SK-N-SH (cell line): ENCODE measurements at regions not wholly inside any gene's neighbourhood (a gene's known extent, or its start where the extent isn't known, plus 50 kb on each side); places are given as distances from the start of the nearest gene placed in this dataset.
"Not testable (repeated sequence)": the region's sequence is repeated elsewhere in the genome, so short reads cannot be mapped to it uniquely, and the experiment has no call there.

Experiments used
- EP300 ChIP-seq, 2 experiments: IDR thresholded peaks; 2 replicates each; pipeline versions ENCODE4 v1.4.0 to v1.6.1; 2012; ENCODE audit warnings: borderline replicate concordance in 1 of 2, low read depth in 1 of 2, low read length in 1 of 2
- GABPA ChIP-seq: IDR thresholded peaks from 2 replicates; pipeline ENCODE4 v1.4.0; 2012; ENCODE audit warnings: low read depth, mild to moderate bottlenecking
- SIN3A ChIP-seq: IDR thresholded peaks from 2 replicates; pipeline ENCODE4 v1.6.1; 2012; ENCODE audit warnings: low read depth, mild to moderate bottlenecking, low read length, moderate library complexity, borderline replicate concordance
- TF ChIP-seq, protein P1 (sequence below): fragments of 200-600 bp; sonication (generic); IDR thresholded peaks from 2 replicates; pipeline ENCODE4 v1.6.1; 2017; ENCODE audit warnings: antibody characterized with exemption, mild to moderate bottlenecking, moderate library complexity
- TF ChIP-seq, protein P2 (sequence below): fragments of 150-350 bp; IDR thresholded peaks from 2 replicates; pipeline ENCODE4 v1.6.1; 2017; ENCODE audit warnings: antibody characterized with exemption, low read length, low read depth, borderline replicate concordance
- TF ChIP-seq, protein P3 (sequence below): fragments of 150-350 bp; IDR thresholded peaks from 2 replicates; pipeline ENCODE4 v1.6.1; 2016; ENCODE audit warnings: mild to moderate bottlenecking, low read depth, low read length

DNA sequence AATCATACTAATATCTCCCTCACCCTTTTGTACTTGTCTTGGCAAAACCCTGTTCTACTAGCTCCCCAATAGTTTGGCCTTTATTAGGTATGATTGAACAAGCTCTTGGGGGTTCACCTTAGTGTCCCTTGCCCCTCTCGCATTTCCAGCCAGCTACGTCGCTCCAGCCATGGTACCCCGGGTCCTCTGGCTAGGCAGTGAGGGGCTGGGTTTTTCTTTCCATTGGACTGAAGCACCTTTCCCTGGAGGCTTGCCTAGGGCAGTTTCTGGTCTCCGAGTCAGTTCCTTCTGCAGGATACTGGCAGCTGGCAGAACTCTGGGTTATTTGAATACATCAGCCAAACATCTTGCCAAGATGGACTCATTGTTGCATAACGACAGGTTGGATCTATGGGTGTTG lies 76.3 kb upstream of the NBPF19 start:
- TF ChIP-seq, protein P1, sequence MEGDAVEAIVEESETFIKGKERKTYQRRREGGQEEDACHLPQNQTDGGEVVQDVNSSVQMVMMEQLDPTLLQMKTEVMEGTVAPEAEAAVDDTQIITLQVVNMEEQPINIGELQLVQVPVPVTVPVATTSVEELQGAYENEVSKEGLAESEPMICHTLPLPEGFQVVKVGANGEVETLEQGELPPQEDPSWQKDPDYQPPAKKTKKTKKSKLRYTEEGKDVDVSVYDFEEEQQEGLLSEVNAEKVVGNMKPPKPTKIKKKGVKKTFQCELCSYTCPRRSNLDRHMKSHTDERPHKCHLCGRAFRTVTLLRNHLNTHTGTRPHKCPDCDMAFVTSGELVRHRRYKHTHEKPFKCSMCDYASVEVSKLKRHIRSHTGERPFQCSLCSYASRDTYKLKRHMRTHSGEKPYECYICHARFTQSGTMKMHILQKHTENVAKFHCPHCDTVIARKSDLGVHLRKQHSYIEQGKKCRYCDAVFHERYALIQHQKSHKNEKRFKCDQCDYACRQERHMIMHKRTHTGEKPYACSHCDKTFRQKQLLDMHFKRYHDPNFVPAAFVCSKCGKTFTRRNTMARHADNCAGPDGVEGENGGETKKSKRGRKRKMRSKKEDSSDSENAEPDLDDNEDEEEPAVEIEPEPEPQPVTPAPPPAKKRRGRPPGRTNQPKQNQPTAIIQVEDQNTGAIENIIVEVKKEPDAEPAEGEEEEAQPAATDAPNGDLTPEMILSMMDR = not testable (repeated sequence)
- not testable (repeated sequence) for TF ChIP-seq GABPA; EP300 (IDR thresholded peaks at IDR 0.05; ENCODE audit: borderline replicate concordance in 1 of 2, low read depth in 1 of 2, low read length in 1 of 2); SIN3A
- TF ChIP-seq, protein P2, sequence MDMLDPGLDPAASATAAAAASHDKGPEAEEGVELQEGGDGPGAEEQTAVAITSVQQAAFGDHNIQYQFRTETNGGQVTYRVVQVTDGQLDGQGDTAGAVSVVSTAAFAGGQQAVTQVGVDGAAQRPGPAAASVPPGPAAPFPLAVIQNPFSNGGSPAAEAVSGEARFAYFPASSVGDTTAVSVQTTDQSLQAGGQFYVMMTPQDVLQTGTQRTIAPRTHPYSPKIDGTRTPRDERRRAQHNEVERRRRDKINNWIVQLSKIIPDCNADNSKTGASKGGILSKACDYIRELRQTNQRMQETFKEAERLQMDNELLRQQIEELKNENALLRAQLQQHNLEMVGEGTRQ = not testable (repeated sequence)
- TF ChIP-seq, protein P3, sequence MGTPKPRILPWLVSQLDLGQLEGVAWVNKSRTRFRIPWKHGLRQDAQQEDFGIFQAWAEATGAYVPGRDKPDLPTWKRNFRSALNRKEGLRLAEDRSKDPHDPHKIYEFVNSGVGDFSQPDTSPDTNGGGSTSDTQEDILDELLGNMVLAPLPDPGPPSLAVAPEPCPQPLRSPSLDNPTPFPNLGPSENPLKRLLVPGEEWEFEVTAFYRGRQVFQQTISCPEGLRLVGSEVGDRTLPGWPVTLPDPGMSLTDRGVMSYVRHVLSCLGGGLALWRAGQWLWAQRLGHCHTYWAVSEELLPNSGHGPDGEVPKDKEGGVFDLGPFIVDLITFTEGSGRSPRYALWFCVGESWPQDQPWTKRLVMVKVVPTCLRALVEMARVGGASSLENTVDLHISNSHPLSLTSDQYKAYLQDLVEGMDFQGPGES = not testable (repeated sequence)
